Right renal pelvis (tissue), 4 donors: ENCODE measurements at regions not wholly inside any gene's neighbourhood (a gene's known extent, or its start where the extent isn't known, plus 50 kb on each side); places are given as distances from the start of the nearest gene placed in this dataset.
A peak's percentile ranks its signal among the peaks of the same experiment; 100 is the strongest.

Experiments used
- DNase-seq, 4 donors: peaks; one replicate each; pipeline ENCODE4 v3.0.0-alpha.2; 2013; ENCODE audit warnings: low read depth in 4 of 4, low spot score in 3 of 4, missing footprints in 1 of 4

GRCh38 chr4:147052361-147052760 lies 106.7 kb upstream of the TTC29 start:
- DNase-seq, result no peak

GRCh38 chr4:147054228-147054872 lies 108.7 kb upstream of the TTC29 start:
- no peak for DNase-seq

- peak in 1 of 4 donors; percentile 34 for DNase-seq
Measured at GRCh38 chr4:147056940-147057610, 111.4 kb upstream of the TTC29 start.

GRCh38 chr4:147057611-147058190 lies 112.0 kb upstream of the TTC29 start:
- peak in 1 of 4 donors; percentile 22 for DNase-seq

- no peak for DNase-seq
Measured at GRCh38 chr4:147059064-147059731, 113.5 kb upstream of the TTC29 start.

- DNase-seq, result no peak
Measured at GRCh38 chr4:147060151-147060931, 114.7 kb upstream of the TTC29 start.

GRCh38 chr4:147064856-147065255 lies 119.2 kb upstream of the TTC29 start:
- no peak for DNase-seq

GRCh38 chr4:147068564-147068963 lies 122.9 kb upstream of the TTC29 start:
- DNase-seq, result no peak

- DNase-seq, result no peak
Measured at GRCh38 chr4:147071209-147071740, 125.6 kb upstream of the TTC29 start.

- DNase-seq, result no peak
Measured at GRCh38 chr4:147076179-147076578, 130.5 kb upstream of the TTC29 start.

- no peak for DNase-seq
Measured at GRCh38 chr4:147076728-147077127, 131.1 kb upstream of the TTC29 start.

GRCh38 chr4:147078362-147078761 lies 132.7 kb upstream of the TTC29 start:
- DNase-seq, result no peak

GRCh38 chr4:147078875-147079658 lies 133.4 kb upstream of the TTC29 start:
- no peak for DNase-seq

- no peak for DNase-seq
Measured at GRCh38 chr4:147084861-147085260, 139.2 kb upstream of the TTC29 start.

GRCh38 chr4:147085781-147086180 lies 140.1 kb upstream of the TTC29 start:
- no peak for DNase-seq

GRCh38 chr4:147088146-147088545 lies 142.5 kb upstream of the TTC29 start:
- no peak for DNase-seq

- DNase-seq, result no peak
Measured at GRCh38 chr4:147090486-147090885, 144.8 kb upstream of the TTC29 start.

- DNase-seq, result no peak
Measured at GRCh38 chr4:147093206-147093605, 147.5 kb upstream of the TTC29 start.

- no peak for DNase-seq
Measured at GRCh38 chr4:147094238-147094637, 148.6 kb upstream of the TTC29 start.
